HL-60/S4 (cell line): ENCODE measurements at regions not wholly inside any gene's neighbourhood (a gene's known extent, or its start where the extent isn't known, plus 50 kb on each side); places are given as distances from the start of the nearest gene placed in this dataset.
"Not testable (repeated sequence)": the region's sequence is repeated elsewhere in the genome, so short reads cannot be mapped to it uniquely, and the experiment has no call there.

Experiments
- in situ Hi-C: fragments of 300-500 bp; cut with MboI; formaldehyde crosslinking; loops from 2 replicates; pipeline ENCODE4 v1.14.3; 2022; ENCODE audit warnings: low sequenced_read_pairs

DNA sequence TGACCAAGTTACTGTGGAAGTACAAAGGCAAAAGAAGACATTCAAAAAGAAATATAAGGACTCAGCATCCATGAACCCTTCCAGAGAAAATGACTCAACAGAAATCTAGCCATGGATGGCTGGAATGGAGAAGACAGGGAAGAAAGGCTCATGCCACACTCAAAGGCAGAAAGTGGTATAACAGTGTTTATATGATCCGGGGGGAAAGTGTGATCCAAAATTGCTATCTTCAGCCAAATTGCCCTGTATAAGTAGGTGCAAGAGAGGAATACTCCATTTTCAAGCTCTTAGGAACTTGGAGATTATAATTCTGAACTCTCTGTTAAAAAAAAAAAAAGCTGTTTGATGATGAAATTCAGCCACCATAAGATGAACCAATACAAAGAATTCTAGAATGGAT, 81.8 kb upstream of the TENM4 start:
- in situ Hi-C loops: no loop called here

GRCh38 chr11:79520086-79520485, 79.3 kb upstream of the TENM4 start:
- in situ Hi-C loops: no loop called here

DNA sequence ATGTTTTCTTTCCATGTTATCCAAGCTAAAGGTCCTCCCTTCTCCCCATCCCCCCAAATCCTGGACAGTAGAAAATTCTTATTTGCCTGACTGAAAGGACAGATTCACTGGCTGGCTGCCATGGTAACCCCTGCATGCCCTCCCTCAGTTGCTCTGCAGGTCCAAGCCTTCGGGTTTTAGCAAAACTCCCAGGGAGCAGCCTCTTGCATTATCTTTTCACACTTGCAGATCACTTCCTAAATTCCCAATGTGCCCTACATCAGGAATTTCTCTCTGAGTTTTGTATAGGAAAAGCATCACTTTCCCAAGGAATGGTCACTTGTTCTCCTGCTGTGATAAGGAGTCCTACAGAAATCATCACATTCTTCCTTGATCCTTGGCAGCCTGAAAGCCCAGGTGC, 75.0 kb upstream of the TENM4 start:
- in situ Hi-C loops: no loop called here

DNA sequence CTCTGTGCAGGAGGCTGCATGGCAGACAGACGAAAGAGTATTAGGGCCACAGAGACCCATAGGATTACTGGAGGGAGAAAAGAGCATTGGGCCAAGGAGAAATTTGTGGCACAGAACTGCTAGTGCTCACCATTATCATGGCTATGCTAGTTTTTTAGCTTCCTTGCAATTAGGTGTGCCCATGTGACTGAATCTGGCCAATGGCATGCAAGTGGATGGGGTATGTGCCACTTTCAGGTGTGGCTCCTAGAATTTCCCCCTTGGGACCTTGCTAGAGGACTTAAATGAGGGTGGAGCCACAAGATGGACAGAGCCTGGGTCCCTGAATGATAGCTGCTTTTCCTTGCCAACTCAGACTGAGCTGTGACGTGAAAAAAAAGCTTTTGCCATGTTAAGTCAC, 73.9 kb upstream of the TENM4 start:
- in situ Hi-C loops: no loop called here

DNA sequence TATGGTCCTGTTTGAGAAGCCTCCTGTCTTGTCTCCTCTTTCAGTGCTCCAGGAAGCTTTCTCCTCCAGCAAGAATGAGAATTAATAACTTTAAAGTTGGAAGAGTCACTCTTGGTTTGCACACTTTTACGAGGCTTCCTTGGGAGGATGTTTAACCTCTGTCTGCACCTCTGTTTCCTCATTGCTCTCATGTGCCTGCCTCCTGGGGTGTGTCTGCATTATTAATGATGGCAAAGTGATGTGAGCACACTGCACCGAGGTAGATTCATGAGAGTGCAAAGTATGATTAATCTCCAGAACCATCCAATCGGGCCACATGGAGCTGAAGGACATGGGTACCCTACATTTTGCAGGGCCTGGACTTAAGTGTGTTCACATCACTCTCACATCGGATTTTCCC, 73.5 kb upstream of the TENM4 start:
- in situ Hi-C loops: no loop called here

- in situ Hi-C loops: no loop called here
These were observed 72.1 kb upstream of the TENM4 start for GRCh38 chr11:79512706-79513469.

GRCh38 chr11:79510960-79511359, 70.1 kb upstream of the TENM4 start:
- in situ Hi-C loops: no loop called here

- in situ Hi-C loops: no loop called here
These were observed 67.6 kb upstream of the TENM4 start for GRCh38 chr11:79508461-79508860.

- in situ Hi-C loops: no loop called here
These were observed 66.9 kb upstream of the TENM4 start for GRCh38 chr11:79507706-79508105.

- in situ Hi-C loops: no loop called here
These were observed 66.0 kb upstream of the TENM4 start for GRCh38 chr11:79506734-79507344.

- in situ Hi-C loops: no loop called here
These were observed 65.3 kb upstream of the TENM4 start for GRCh38 chr11:79506124-79506523.

DNA sequence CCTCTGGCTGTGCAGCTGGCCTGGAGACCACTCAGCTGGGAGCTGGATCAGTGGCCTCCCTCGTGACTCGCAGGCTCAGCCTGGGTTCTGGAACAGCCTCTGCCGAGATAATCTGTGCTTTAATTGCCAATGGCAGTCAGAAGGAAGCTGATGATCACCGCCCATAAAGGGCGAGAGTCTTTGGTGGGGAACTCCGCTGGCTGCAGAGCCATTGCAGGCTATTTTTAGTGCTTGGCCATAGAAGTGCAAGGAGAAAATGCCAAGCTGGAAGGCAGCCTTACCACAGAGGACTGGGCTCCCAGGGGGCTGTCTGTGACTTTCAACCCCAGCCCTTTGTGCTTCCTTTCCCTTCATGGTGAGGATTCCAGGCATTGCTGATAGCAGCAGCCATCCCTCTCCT, 62.2 kb upstream of the TENM4 start:
- in situ Hi-C loops: no loop called here

DNA sequence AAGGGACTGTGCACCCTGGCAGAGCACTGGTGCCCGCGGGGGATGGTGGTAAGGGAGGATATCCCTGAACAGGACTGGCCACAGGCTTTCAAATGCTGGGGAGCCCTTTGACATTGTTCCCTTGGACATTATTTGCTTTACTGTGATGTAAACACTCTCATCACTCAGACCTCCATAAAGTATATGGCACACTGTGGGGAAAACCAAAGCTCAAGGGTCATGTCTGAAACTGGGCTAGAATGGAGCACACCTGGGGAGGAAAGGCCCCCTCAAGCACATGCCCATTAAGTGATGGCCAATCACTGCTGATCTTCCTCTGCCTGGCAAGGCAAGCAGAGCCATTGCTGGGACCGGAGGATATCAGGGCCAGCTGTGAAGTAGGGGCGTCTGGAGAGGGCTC, 60.9 kb upstream of the TENM4 start:
- in situ Hi-C loops: no loop called here

DNA sequence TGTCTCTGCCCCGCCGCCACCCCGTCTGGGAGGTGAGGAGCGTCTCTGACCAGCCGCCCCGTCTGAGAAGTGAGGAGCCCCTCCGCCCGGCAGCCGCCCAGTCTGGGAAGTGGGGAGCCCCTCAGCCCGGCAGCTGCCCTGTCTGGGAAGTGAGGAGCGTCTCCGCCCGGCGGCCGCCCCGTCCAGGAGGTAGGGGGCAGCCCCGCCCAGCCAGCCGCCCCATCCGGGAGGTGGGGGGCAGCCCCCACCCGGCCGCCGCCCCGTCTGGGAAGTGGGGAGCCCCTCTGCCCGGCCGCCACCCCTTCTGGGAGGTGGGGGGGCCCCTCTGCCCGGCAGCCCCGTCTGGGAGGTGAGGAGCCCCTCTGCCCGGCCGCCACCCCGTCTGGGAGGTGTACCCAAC, 59.1 kb upstream of the TENM4 start:
- in situ Hi-C loops: not testable (repeated sequence)

DNA sequence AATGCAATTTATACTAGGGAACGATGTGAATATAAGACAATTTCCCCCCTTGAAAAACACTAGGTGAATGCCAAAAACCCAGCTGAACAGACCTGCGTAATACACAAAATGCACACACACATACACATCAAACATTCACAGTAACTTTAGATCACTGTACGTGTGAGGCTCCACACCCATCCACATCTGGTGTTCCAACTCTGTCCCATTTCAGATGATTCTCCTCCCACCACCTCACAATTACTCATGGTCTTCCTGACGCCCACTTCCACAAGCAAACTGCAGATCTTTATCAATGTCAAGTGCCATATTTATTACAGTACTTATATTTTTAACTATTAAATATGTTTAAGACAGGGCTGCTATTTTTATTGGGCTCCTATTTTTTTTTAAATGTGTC, 57.8 kb upstream of the TENM4 start:
- in situ Hi-C loops: no loop called here

DNA sequence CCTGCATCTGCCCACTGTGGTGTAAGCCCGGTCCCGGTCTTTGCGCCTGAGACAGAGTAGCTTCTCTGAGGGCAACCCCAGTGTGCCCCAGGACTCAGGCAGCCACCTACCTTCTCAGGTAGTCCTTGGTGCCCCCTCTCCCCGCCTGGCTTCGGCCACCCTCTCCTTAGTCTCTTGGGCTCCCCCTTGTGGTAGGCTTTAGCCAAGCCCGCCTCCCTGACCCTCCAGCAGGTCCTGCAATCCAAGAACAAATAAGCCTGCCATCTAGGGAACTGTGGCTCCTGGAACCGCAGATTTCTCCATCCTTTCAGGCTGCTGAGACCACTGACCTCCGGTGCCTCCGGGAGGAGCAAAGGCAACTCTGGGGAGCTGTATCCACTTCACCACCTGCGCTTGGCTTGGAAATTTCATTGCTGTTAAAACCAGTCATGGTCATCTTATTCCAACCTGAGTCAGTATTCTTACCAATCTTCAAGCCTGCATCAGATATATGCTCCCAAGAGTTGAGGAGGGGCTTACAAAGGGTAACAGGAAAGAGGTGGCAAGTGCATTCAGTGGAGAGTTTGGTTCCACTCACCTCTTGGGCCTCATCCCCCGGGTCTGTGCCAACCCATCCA, 52.8 kb upstream of the TENM4 start:
- in situ Hi-C loops: no loop called here

- in situ Hi-C loops: no loop called here
These were observed 51.2 kb upstream of the TENM4 start for GRCh38 chr11:79492008-79492407.
